HepG2 (cell line): ENCODE measurements at regions not wholly inside any gene's neighbourhood (a gene's known extent, or its start where the extent isn't known, plus 50 kb on each side); places are given as distances from the start of the nearest gene placed in this dataset.

ENCODE experiments used
- ATM ChIP-seq: fragments of 450-650 bp; IDR thresholded peaks from 2 replicates; pipeline ENCODE4 v1.7.1; 2017; ENCODE audit warnings: mild to moderate bottlenecking, borderline replicate concordance
- DPF2 ChIP-seq: sonication (generic); formaldehyde crosslinking; IDR thresholded peaks from 2 replicates; pipeline ENCODE4 v1.4.0; 2020; ENCODE audit warnings: mild to moderate bottlenecking, low read depth, missing genetic modification reagents, borderline replicate concordance
- EED ChIP-seq: sonication (generic); formaldehyde crosslinking; IDR thresholded peaks from 2 replicates; pipeline ENCODE4 v1.5.0; 2020; ENCODE audit warnings: mild to moderate bottlenecking, missing genetic modification reagents
- PHB2 ChIP-seq: fragments of 450-650 bp; IDR thresholded peaks from 2 replicates; pipeline ENCODE4 v1.6.1; 2018; ENCODE audit not compliant: partially characterized antibody
- SAFB2 ChIP-seq: sonication (generic); formaldehyde crosslinking; IDR thresholded peaks from 2 replicates; pipeline ENCODE4 v1.5.1; 2020; ENCODE audit warnings: missing genetic modification reagents, low read depth, mild to moderate bottlenecking, borderline replicate concordance
- ZBTB8A ChIP-seq: sonication (generic); formaldehyde crosslinking; IDR thresholded peaks from 2 replicates; pipeline ENCODE4 v1.4.0; 2020; ENCODE audit warnings: mild to moderate bottlenecking, low read depth, missing genetic modification reagents, borderline replicate concordance
- ZNF124 ChIP-seq: sonication (generic); formaldehyde crosslinking; IDR thresholded peaks from 2 replicates; pipeline ENCODE4 v1.4.0; 2020; ENCODE audit warnings: missing genetic modification reagents

GRCh38 chr2:164044622-164045021 lies 308.8 kb upstream of the FIGN start:
- TF ChIP-seq EED (CRISPR knock-in tag) (no peak), ZNF124 (CRISPR knock-in tag) (no peak), DPF2 (CRISPR knock-in tag) (no peak), ZBTB8A (CRISPR knock-in tag) (no peak), SAFB2 (CRISPR knock-in tag) (no peak), ATM (no peak), PHB2 (no peak)
